Fibroblast of lung (primary cell): ENCODE measurements at regions not wholly inside any gene's neighbourhood (a gene's known extent, or its start where the extent isn't known, plus 50 kb on each side); places are given as distances from the start of the nearest gene placed in this dataset.

Experiments
- DNase-seq, 2 donors: peaks; one replicate each; pipeline versions ENCODE4 v3.0.0 to v3.0.0-alpha.2; 2010; ENCODE audit warnings: low read depth in 2 of 2
- H2AFZ ChIP-seq: 2 replicates; pipeline ENCODE4 v1.5.1; 2012; ENCODE audit warnings: low read length, control low read depth, inconsistent platforms
- H3K27ac ChIP-seq: 2 replicates; pipeline ENCODE4 v1.5.1; 2011; ENCODE audit warnings: low read length, control low read depth; ENCODE audit not compliant: insufficient read depth
- H3K27me3 ChIP-seq: 2 replicates; pipeline ENCODE4 v1.5.1; 2011; ENCODE audit warnings: mild to moderate bottlenecking, low read length; ENCODE audit not compliant: control insufficient read depth, insufficient read depth
- H3K36me3 ChIP-seq: 2 replicates; pipeline ENCODE4 v1.5.1; 2011; ENCODE audit warnings: low read length; ENCODE audit not compliant: control insufficient read depth, insufficient read depth
- H3K4me1 ChIP-seq: 2 replicates; pipeline ENCODE4 v1.5.1; 2011; ENCODE audit warnings: low read length; ENCODE audit not compliant: control insufficient read depth, insufficient read depth; ENCODE audit errors: extremely low read depth
- H3K4me2 ChIP-seq: 2 replicates; pipeline ENCODE4 v1.5.1; 2011; ENCODE audit warnings: low read length, control low read depth; ENCODE audit not compliant: insufficient read depth; ENCODE audit errors: extremely low read depth
- H3K4me3 ChIP-seq, 4 experiments: fragments of 200-600 bp in 1 of 4; sonication (generic) in 1 of 4; replicated peaks in 1 of 4; 2 replicates each; pipeline ENCODE4 v1.5.1; 2011 to 2016; ENCODE audit warnings: low read length in 4 of 4, low read depth in 3 of 4, mild to moderate bottlenecking in 3 of 4, control low read depth in 2 of 4, inconsistent platforms in 1 of 4, mixed read lengths in 1 of 4; ENCODE audit not compliant: insufficient read depth in 1 of 4; ENCODE audit errors: control extremely low read depth in 1 of 4
- H3K79me2 ChIP-seq: 2 replicates; pipeline ENCODE4 v1.5.1; 2012; ENCODE audit warnings: mild to moderate bottlenecking, low read length, inconsistent platforms; ENCODE audit not compliant: control insufficient read depth, insufficient read depth
- H3K9ac ChIP-seq: 2 replicates; pipeline ENCODE4 v1.5.1; 2011; ENCODE audit warnings: mild to moderate bottlenecking, low read length, control low read depth; ENCODE audit not compliant: insufficient read depth
- H3K9me3 ChIP-seq: 2 replicates; pipeline ENCODE4 v1.5.1; 2012; ENCODE audit warnings: low read depth, low read length; ENCODE audit not compliant: control insufficient read depth, insufficient read depth
- H4K20me1 ChIP-seq: 2 replicates; pipeline ENCODE4 v1.5.1; 2011; ENCODE audit warnings: low read length; ENCODE audit not compliant: control insufficient read depth, insufficient read depth; ENCODE audit errors: extremely low read depth
- EZH2 ChIP-seq: IDR thresholded peaks from 2 replicates; pipeline ENCODE4 v1.5.1; 2012; ENCODE audit warnings: low read length, control low read depth, mild to moderate bottlenecking; ENCODE audit errors: missing control alignments
- TF ChIP-seq, protein P1 (sequence below), 2 donors: IDR thresholded peaks in 1 of 2; conservative IDR thresholded peaks in 1 of 2; 1 replicate in 1 of 2; 2 replicates in 1 of 2; pipeline ENCODE4 v1.5.1; 2011 to 2012; ENCODE audit warnings: low read length in 2 of 2, control low read depth in 1 of 2, inconsistent platforms in 1 of 2, low read depth in 1 of 2, mild to moderate bottlenecking in 1 of 2

DNA sequence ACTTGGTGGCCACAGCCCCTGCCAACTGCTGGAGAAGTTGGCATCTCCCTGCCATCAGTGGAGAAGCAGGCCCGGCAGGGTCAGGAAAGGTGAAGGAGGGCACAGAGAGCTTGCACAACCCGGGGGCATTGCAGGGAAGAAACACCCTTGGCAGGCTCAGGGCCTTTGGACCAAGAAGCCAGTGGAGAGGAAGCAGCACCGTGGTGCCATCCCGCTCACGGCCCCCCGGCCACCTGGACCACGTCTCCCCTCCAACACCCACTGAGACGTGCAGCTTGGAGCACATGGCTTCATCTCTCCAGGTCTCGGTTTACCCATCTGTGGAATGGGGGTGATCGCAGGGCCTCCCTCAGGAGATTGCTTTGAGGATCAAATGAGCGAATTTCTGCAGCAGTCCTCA is 158.1 kb downstream of the RBFOX3 start:
- Histone ChIP-seq H3K4me3 (no peak overlapping the region), H3K4me2 (no peak overlapping the region), H3K79me2 (no peaks in the 10 kb centered on the region), H3K27me3 (no peaks in the 10 kb centered on the region), H2AFZ (no peak overlapping the region), H3K9ac (no peak overlapping the region), H3K27ac (no peak overlapping the region), H3K36me3 (no peaks in the 10 kb centered on the region), H3K9me3 (no peaks in the 10 kb centered on the region), H3K4me1 (no peaks in the 10 kb centered on the region), H4K20me1 (no peaks in the 10 kb centered on the region)
- DNase-seq: no peak
- TF ChIP-seq, protein P1, sequence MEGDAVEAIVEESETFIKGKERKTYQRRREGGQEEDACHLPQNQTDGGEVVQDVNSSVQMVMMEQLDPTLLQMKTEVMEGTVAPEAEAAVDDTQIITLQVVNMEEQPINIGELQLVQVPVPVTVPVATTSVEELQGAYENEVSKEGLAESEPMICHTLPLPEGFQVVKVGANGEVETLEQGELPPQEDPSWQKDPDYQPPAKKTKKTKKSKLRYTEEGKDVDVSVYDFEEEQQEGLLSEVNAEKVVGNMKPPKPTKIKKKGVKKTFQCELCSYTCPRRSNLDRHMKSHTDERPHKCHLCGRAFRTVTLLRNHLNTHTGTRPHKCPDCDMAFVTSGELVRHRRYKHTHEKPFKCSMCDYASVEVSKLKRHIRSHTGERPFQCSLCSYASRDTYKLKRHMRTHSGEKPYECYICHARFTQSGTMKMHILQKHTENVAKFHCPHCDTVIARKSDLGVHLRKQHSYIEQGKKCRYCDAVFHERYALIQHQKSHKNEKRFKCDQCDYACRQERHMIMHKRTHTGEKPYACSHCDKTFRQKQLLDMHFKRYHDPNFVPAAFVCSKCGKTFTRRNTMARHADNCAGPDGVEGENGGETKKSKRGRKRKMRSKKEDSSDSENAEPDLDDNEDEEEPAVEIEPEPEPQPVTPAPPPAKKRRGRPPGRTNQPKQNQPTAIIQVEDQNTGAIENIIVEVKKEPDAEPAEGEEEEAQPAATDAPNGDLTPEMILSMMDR (conservative IDR thresholded peaks at IDR 0.05 in 1 of 2, IDR thresholded peaks at IDR 0.05 in 1 of 2; ENCODE audit: low read depth in 1 of 2, low read length in 2 of 2): no peak
- TF ChIP-seq EZH2: no peak

DNA sequence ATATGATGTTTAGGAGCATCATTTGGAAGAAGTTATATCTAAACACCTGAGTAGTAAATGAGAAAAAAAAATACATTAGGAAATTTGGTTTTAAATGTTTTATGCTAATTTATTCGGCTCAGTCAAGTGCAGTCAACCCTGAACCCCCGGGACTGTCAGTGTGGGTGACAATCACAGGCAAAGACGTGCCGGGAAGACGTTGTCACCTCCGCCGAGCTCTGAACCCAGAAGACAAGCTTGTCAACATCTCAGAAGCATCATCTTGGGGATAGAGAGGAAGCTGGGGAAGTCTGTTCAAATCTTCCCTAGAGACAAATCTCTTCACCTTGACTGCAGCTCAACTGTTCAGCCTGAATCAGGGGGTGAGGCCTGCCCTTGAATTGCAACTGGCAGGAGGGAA is 159.7 kb downstream of the RBFOX3 start:
- H3K9ac ChIP-seq: no peak overlapping the region
- no peaks in the 10 kb centered on the region for H3K9me3 ChIP-seq
- no peaks in the 10 kb centered on the region for H4K20me1 ChIP-seq
- TF ChIP-seq EZH2: no peak
- TF ChIP-seq, protein P1 (conservative IDR thresholded peaks at IDR 0.05 in 1 of 2, IDR thresholded peaks at IDR 0.05 in 1 of 2; ENCODE audit: low read depth in 1 of 2, low read length in 2 of 2): no peak
- H3K4me3 ChIP-seq: no peak overlapping the region
- no peak for DNase-seq
- H3K4me2 ChIP-seq: no peak overlapping the region
- no peak overlapping the region for H2AFZ ChIP-seq
- no peaks in the 10 kb centered on the region for H3K4me1 ChIP-seq
- H3K79me2 ChIP-seq: no peaks in the 10 kb centered on the region
- no peak overlapping the region for H3K27ac ChIP-seq
- H3K36me3 ChIP-seq: no peaks in the 10 kb centered on the region
- no peaks in the 10 kb centered on the region for H3K27me3 ChIP-seq

DNA sequence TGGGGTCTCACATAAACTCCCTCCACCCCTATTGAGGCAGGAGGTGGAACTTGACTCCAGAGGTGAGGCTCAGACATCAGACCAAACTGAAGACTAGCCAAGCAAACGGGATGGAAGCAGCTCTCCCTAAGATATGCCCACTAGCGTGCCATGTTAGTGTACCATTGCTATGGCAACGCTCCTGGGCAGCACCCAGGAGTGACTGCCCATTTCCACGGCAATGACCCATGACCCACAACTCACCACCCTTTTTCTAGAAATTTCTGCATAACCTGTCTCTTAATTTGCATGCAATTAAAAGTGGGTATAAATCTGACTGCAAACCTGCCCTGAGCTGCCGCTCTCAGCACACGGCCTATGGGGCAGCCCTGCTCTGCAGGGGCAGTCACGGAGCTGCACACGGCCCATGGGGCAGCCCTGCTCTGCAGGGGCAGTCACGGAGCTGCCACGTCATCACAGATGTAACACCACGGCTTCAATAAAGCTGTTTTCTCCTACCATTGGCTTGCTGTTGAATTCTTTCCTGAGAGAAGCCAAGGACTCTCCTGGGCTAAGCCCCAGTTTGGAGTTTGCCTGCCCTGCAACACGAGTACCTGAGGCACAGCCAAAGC is 164.3 kb downstream of the RBFOX3 start:
- Histone ChIP-seq H2AFZ (no peak overlapping the region), H3K27me3 (no peaks in the 10 kb centered on the region), H3K4me1 (no peaks in the 10 kb centered on the region), H3K27ac (no peak overlapping the region), H3K4me3 (no peak overlapping the region), H3K79me2 (no peaks in the 10 kb centered on the region), H3K36me3 (no peaks in the 10 kb centered on the region), H3K4me2 (no peak overlapping the region), H3K9ac (no peak overlapping the region), H4K20me1 (no peaks in the 10 kb centered on the region), H3K9me3 (no peaks in the 10 kb centered on the region)
- no peak for DNase-seq
- TF ChIP-seq, protein P1 (conservative IDR thresholded peaks at IDR 0.05 in 1 of 2, IDR thresholded peaks at IDR 0.05 in 1 of 2; ENCODE audit: low read depth in 1 of 2, low read length in 2 of 2): no peak
- TF ChIP-seq EZH2: no peak
